ELR (cell line): ENCODE measurements at regions not wholly inside any gene's neighbourhood (a gene's known extent, or its start where the extent isn't known, plus 50 kb on each side); places are given as distances from the start of the nearest gene placed in this dataset.

Experiments used
- DNase-seq: peaks from one replicate; pipeline ENCODE4 v3.0.0-alpha.2; 2015; ENCODE audit warnings: low read depth

DNA sequence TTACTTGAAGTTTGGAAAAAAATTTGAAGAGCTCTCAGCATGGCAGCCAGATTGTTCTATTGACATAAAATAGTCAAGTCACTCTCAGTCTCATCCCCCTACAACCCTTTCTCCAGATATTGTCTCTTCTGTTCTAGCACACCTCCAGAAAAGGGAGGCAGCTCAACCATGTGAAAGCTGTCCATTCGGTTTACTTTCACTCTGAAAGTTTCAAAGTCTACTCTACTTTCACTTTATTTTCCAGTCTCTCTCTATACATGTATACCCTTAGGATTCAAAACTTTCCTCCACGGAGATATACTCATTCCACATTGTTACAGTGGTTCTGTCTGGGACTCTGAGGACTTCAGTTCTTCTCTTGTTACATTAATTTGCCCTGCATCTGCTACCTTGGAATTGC, 111.0 kb upstream of the STAC start:
- DNase-seq = no peak

- no peak for DNase-seq
These were observed 97.5 kb upstream of the STAC start for GRCh38 chr3:36282766-36283165.

- no peak for DNase-seq
These were observed 85.0 kb upstream of the STAC start for GRCh38 chr3:36295296-36295695.

- no peak for DNase-seq
These were observed 83.1 kb upstream of the STAC start for GRCh38 chr3:36297195-36297594.

GRCh38 chr3:36298188-36298587, 82.1 kb upstream of the STAC start:
- no peak for DNase-seq

DNA sequence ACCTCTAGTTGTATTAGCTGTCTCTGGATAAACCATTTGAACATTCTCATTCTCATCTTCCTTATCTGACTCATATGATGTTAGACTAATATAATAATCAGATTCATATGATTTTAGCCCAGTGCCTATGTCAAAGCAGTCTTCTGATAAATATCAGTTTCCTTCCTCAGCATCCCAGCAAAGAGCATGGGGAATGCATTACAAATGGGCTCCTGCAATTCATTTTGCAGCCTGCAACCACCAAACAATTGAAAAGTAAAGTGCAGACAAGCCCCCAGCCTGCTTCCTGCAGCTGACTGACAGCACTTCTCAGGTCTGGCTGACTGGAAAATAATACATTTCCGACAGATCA, 78.2 kb upstream of the STAC start:
- no peak for DNase-seq

DNA sequence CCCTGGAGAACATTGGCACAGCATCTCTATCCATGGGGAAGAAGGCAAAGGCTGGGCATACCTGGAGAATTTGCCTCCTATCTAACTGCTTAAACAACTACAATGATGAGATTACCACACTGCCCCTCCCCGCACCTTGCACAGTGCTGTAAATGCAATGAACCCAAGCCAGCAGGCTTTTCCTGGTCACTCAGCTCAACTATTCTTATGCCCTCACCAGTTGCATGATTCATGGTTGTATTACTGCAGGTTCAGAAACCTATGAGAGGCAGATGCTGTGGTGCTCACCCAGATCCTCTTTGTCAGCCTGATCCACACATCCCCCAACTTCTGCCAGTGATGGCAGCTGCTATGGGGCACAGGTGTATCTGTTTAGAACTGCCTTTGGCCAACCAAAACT, 77.7 kb upstream of the STAC start:
- DNase-seq = no peak

GRCh38 chr3:36303286-36303685, 77.0 kb upstream of the STAC start:
- no peak for DNase-seq

- peak; percentile 41 for DNase-seq
These were observed 74.3 kb upstream of the STAC start for GRCh38 chr3:36305929-36306520.

- DNase-seq = no peak
These were observed 71.2 kb upstream of the STAC start for GRCh38 chr3:36309092-36309491.

GRCh38 chr3:36312351-36312750, 68.0 kb upstream of the STAC start:
- DNase-seq = no peak

DNA sequence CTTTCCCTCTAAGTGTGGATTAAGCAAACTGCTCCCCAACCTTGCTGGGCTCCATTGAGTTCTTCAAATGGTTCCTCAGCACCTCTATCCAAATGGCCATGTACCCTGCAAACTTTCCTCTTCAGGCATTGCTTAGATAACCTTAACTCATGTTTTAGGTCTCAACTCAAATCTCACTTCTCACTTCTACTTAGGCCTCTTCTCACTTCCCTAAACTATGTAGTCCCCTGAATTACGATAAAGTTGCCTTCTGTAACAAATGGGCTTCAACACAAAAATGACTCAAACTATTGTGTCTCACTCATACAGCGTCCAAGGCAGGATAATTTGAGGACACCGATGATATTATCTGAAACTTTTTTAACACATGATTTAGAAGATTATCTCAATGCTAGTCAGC, 62.4 kb upstream of the STAC start:
- DNase-seq = no peak

DNA sequence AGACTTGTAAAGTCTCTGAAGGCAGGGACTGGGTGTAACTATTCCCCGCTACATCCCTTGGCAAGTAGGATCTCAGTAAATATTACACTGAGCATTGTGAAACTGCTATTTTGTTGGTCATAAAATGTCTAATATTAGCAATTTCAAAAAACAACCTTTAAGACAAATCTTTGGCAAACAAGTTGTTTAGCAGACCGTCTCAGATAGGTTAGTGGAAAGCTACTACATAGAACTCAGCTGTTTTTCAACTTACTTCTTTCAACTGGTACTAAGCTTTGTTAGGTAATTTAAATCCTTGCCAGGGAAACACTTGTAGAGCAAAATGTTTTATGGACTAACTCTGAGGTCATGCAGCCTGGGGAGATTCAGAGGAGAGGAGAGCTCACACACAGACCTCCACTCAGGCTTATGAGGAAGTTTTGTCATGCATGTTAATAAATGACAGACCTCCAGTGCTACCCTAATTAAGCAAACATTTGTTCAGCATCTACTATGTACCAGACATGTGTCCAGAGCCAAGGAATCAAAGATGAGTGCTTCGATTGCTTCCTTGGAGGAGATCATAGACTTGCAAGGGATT, 61.6 kb upstream of the STAC start:
- no peak for DNase-seq

DNA sequence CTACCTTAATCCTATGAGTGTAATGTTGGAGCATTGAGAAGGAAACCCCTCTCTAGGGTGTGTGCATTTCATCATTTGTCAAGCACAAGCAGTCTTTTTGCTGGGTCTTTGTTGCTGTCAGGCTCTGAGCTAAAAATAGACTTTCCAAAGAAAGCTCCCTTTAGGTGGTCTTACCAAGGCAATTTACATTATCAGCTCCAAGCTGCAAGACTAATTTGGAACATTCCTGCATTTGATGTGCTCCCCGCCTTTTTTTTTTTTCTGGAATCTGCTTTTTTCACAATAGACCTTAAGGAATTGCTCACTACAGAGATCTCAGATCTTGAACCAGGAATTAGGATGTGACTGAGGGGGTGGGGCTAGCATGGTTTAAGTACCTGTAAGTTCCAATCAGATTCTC, 60.6 kb upstream of the STAC start:
- DNase-seq = no peak
